GM23338 (cell line): ENCODE measurements at regions not wholly inside any gene's neighbourhood (a gene's known extent, or its start where the extent isn't known, plus 50 kb on each side); places are given as distances from the start of the nearest gene placed in this dataset.

ENCODE experiments used
- ATAC-seq: fragments of 200-7000 bp; cut with Tn5 transposase; 3 replicates; pipeline ENCODE4 v1.9.1; 2020
- DNase-seq: peaks from one replicate; pipeline ENCODE4 v3.0.0-alpha.2; 2015; ENCODE audit warnings: low spot score
- H2AFZ ChIP-seq: fragments of 200-600 bp; sonication (generic); 2 replicates; pipeline ENCODE4 v1.8.0; 2016; ENCODE audit warnings: antibody characterized with exemption, mild to moderate bottlenecking, moderate library complexity
- H3F3A ChIP-seq: fragments of 200-600 bp; sonication (generic); replicated peaks from 2 replicates; pipeline ENCODE4 v1.8.0; 2017; ENCODE audit warnings: antibody characterized with exemption, mixed run types, low read depth
- H3K27ac ChIP-seq: fragments of 200-600 bp; sonication (generic); 2 replicates; pipeline ENCODE4 v1.6.1; 2016; ENCODE audit warnings: low read depth
- H3K27me3 ChIP-seq: fragments of 200-600 bp; sonication (generic); 2 replicates; pipeline ENCODE4 v1.8.0; 2016; ENCODE audit warnings: mild to moderate bottlenecking, mixed run types, moderate library complexity; ENCODE audit not compliant: insufficient read depth
- H3K36me3 ChIP-seq: fragments of 200-600 bp; sonication (generic); 2 replicates; pipeline ENCODE4 v1.8.0; 2016; ENCODE audit warnings: mild to moderate bottlenecking; ENCODE audit not compliant: insufficient read depth
- H3K4me1 ChIP-seq: fragments of 200-600 bp; sonication (generic); 2 replicates; pipeline ENCODE4 v1.8.0; 2016; ENCODE audit warnings: mild to moderate bottlenecking, moderate library complexity; ENCODE audit not compliant: insufficient read depth
- H3K4me2 ChIP-seq: fragments of 200-600 bp; sonication (generic); 2 replicates; pipeline ENCODE4 v1.7.1; 2017; ENCODE audit warnings: mixed run types
- H3K4me3 ChIP-seq: fragments of 200-600 bp; sonication (generic); 2 replicates; pipeline ENCODE4 v1.6.1; 2016; ENCODE audit warnings: mixed run types
- H3K79me2 ChIP-seq: fragments of 200-600 bp; sonication (generic); replicated peaks from 2 replicates; pipeline ENCODE4 v1.8.0; 2017; ENCODE audit warnings: mild to moderate bottlenecking; ENCODE audit not compliant: insufficient read depth
- H3K9me2 ChIP-seq: fragments of 200-600 bp; sonication (generic); 2 replicates; pipeline ENCODE4 v1.8.0; 2017; ENCODE audit not compliant: insufficient read depth
- H4K20me1 ChIP-seq: fragments of 200-600 bp; sonication (generic); replicated peaks from 2 replicates; pipeline ENCODE4 v1.8.0; 2017; ENCODE audit warnings: mild to moderate bottlenecking; ENCODE audit not compliant: insufficient read depth
- H3K27ac Mint-ChIP-seq: 2 replicates; pipeline ENCODE4 v1.8.0; 2020; ENCODE audit warnings: inconsistent platforms, mild to moderate bottlenecking, moderate library complexity, mixed read lengths
- H3K27me3 Mint-ChIP-seq: 3 replicates; pipeline ENCODE4 v1.8.0; 2022; ENCODE audit warnings: low read depth, mild to moderate bottlenecking, moderate library complexity, mixed read lengths, inconsistent platforms; ENCODE audit not compliant: insufficient read depth, poor library complexity
- H3K36me3 Mint-ChIP-seq: 3 replicates; pipeline ENCODE4 v1.8.0; 2021; ENCODE audit warnings: low read depth, mild to moderate bottlenecking, inconsistent platforms, moderate library complexity, mixed read lengths
- H3K4me1 Mint-ChIP-seq: 3 replicates; pipeline ENCODE4 v1.8.0; 2020; ENCODE audit warnings: mild to moderate bottlenecking, inconsistent platforms, mixed read lengths
- H3K4me3 Mint-ChIP-seq: 3 replicates; pipeline ENCODE4 v1.8.0; 2021; ENCODE audit warnings: moderate library complexity, mild to moderate bottlenecking, inconsistent platforms, mixed read lengths
- H3K9me3 Mint-ChIP-seq: 3 replicates; pipeline ENCODE4 v1.8.0; 2020; ENCODE audit warnings: moderate library complexity, mild to moderate bottlenecking, inconsistent platforms, mixed read lengths
- CREB1 ChIP-seq: fragments of 250-450 bp; sonication (Bioruptor Pico); IDR thresholded peaks from 2 replicates; pipeline ENCODE4 v1.5.0; 2020; ENCODE audit warnings: low read depth, mild to moderate bottlenecking, moderate library complexity
- JUNB ChIP-seq: IDR thresholded peaks from one replicate; pipeline ENCODE4 v1.6.1; 2016; ENCODE audit warnings: antibody characterized with exemption; ENCODE audit not compliant: unreplicated experiment
- NANOG ChIP-seq: IDR thresholded peaks from 2 replicates; pipeline ENCODE4 v1.6.1; 2016; ENCODE audit warnings: antibody characterized with exemption, borderline replicate concordance
- POLR2AphosphoS5 ChIP-seq: IDR thresholded peaks from 2 replicates; pipeline ENCODE4 v1.6.1; 2016; ENCODE audit warnings: antibody characterized with exemption, low read depth
- REST ChIP-seq: IDR thresholded peaks from one replicate; pipeline ENCODE4 v1.6.1; 2018; ENCODE audit warnings: antibody characterized with exemption; ENCODE audit not compliant: unreplicated experiment
- STAT1 ChIP-seq: IDR thresholded peaks from one replicate; pipeline ENCODE4 v1.6.1; 2016; ENCODE audit warnings: antibody characterized with exemption; ENCODE audit not compliant: unreplicated experiment
- ZNF114 ChIP-seq: fragments of 250-450 bp; sonication (Bioruptor Pico); IDR thresholded peaks from 2 replicates; pipeline ENCODE4 v1.5.0; 2020; ENCODE audit warnings: mild to moderate bottlenecking, moderate library complexity
- ZNF331 ChIP-seq: fragments of 250-450 bp; sonication (Bioruptor Pico); IDR thresholded peaks from 2 replicates; pipeline ENCODE4 v1.5.0; 2020; ENCODE audit warnings: low read depth, mild to moderate bottlenecking, moderate library complexity
- TF ChIP-seq, protein P1 (sequence below): IDR thresholded peaks from 2 replicates; pipeline ENCODE4 v1.6.1; 2016; ENCODE audit warnings: antibody characterized with exemption

DNA sequence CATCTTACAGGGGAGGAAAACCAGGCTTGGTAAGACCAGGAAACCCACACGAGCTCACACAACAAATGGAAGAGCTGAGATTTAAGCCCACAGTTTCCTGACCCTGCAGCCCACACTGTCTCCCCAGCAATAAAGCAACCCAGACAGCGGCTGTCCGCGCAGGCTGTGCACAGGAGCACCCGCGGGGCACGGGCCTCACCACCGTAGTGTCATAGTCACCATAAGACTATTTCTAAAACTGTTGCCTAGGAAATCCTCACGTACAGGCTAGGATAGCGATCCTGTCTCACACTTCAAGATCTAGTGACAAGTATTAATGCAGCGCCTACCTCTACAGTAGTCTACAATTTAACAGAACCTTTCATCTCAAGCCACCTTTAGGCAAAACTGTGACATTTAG is 54.0 kb upstream of the SYT6 start (continued):
- no peak for TF ChIP-seq STAT1

- Mint-ChIP-seq H3K27ac (no peak overlapping the region), H3K9me3 (no peaks in the 10 kb centered on the region), H3K4me1 (peaks cover 8% of the 10 kb centered on the region; the same call in 2 of the 3 replicates), H3K27me3 (peaks cover 8% of the 10 kb centered on the region), H3K36me3 (no peaks in the 10 kb centered on the region), H3K4me3 (no peak overlapping the region)
- no peaks in the 10 kb centered on the region for H3K79me2 ChIP-seq
- no peak overlapping the region for H3K4me2 ChIP-seq
- no peaks in the 10 kb centered on the region for H4K20me1 ChIP-seq
- H3K36me3 ChIP-seq = no peaks in the 10 kb centered on the region
- no peak overlapping the region for H2AFZ ChIP-seq
- ATAC-seq = no peak
- peaks cover 6% of the 10 kb centered on the region for H3K4me1 ChIP-seq
- DNase-seq = no peak
- no peaks in the 10 kb centered on the region for H3F3A ChIP-seq
- H3K9me2 ChIP-seq = peaks cover 5% of the 10 kb centered on the region; the same call in 1 of the 2 replicates
- H3K4me3 ChIP-seq = no peak overlapping the region
- no peak overlapping the region for H3K27ac ChIP-seq
- no peak for TF ChIP-seq CREB1
- no peak for TF ChIP-seq STAT1
- TF ChIP-seq ZNF114 = no peak
- TF ChIP-seq ZNF331 = no peak
- TF ChIP-seq, protein P1, sequence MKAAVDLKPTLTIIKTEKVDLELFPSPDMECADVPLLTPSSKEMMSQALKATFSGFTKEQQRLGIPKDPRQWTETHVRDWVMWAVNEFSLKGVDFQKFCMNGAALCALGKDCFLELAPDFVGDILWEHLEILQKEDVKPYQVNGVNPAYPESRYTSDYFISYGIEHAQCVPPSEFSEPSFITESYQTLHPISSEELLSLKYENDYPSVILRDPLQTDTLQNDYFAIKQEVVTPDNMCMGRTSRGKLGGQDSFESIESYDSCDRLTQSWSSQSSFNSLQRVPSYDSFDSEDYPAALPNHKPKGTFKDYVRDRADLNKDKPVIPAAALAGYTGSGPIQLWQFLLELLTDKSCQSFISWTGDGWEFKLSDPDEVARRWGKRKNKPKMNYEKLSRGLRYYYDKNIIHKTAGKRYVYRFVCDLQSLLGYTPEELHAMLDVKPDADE = no peak
- peaks cover 8% of the 10 kb centered on the region for H3K27me3 ChIP-seq
Measured at GRCh38 chr1:114206392-114206791, 52.7 kb upstream of the SYT6 start.

DNA sequence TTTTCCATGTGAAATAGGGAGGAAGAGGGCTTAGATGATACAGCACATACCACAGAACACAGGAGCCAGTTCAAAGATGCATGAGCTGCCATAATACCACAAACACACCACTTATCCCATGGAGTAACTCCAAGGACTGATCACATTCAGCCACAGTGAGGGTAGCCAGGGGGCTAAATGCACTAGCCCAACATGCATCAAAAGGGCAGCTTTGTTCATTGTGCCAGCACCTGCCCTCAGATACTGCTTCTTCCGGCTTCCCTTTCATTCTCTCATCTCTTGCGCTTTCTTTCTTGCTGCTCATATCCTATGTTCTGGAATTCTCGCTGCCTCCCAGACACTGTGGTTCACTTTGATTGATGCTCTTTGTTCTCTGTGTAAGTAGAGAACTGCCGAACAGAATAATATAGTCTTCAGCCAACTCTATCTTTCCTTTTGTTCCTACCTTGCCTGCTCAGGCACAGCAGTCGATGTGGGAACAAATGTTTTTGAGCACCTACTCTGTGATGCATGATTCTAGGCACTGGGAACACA is 50.0 kb upstream of the SYT6 start:
- no peak for ATAC-seq
- Histone ChIP-seq H4K20me1 (no peaks in the 10 kb centered on the region), H2AFZ (peak overlapping the region; percentile 96), H3F3A (no peaks in the 10 kb centered on the region), H3K27me3 (peaks cover 2% of the 10 kb centered on the region; the same call in 1 of the 2 replicates), H3K4me3 (no peak overlapping the region), H3K4me2 (no peak overlapping the region), H3K79me2 (no peaks in the 10 kb centered on the region), H3K36me3 (no peaks in the 10 kb centered on the region), H3K27ac (no peak overlapping the region), H3K4me1 (peaks cover 7% of the 10 kb centered on the region), H3K9me2 (peaks cover 5% of the 10 kb centered on the region; the same call in 1 of the 2 replicates)
- DNase-seq = no peak
- Mint-ChIP-seq H3K27me3 (peaks cover 8% of the 10 kb centered on the region), H3K9me3 (no peaks in the 10 kb centered on the region), H3K4me1 (peaks cover 8% of the 10 kb centered on the region; the same call in 2 of the 3 replicates), H3K36me3 (no peaks in the 10 kb centered on the region), H3K27ac (no peak overlapping the region), H3K4me3 (no peak overlapping the region)
- TF ChIP-seq ZNF114 = no peak
- no peak for TF ChIP-seq POLR2AphosphoS5
- TF ChIP-seq NANOG = no peak
- no peak for TF ChIP-seq REST
- no peak for TF ChIP-seq CREB1
- TF ChIP-seq ZNF331 = no peak
- TF ChIP-seq, protein P1 = no peak
- no peak for TF ChIP-seq JUNB
